GM12872 (cell line): ENCODE measurements at regions not wholly inside any gene's neighbourhood (a gene's known extent, or its start where the extent isn't known, plus 50 kb on each side); places are given as distances from the start of the nearest gene placed in this dataset.

ENCODE experiments used
- TF ChIP-seq, protein P1 (sequence below): IDR thresholded peaks from 3 replicates; pipeline ENCODE4 v1.5.1; 2011; ENCODE audit warnings: low read depth, mild to moderate bottlenecking, low read length, moderate library complexity; ENCODE audit not compliant: insufficient read depth

DNA sequence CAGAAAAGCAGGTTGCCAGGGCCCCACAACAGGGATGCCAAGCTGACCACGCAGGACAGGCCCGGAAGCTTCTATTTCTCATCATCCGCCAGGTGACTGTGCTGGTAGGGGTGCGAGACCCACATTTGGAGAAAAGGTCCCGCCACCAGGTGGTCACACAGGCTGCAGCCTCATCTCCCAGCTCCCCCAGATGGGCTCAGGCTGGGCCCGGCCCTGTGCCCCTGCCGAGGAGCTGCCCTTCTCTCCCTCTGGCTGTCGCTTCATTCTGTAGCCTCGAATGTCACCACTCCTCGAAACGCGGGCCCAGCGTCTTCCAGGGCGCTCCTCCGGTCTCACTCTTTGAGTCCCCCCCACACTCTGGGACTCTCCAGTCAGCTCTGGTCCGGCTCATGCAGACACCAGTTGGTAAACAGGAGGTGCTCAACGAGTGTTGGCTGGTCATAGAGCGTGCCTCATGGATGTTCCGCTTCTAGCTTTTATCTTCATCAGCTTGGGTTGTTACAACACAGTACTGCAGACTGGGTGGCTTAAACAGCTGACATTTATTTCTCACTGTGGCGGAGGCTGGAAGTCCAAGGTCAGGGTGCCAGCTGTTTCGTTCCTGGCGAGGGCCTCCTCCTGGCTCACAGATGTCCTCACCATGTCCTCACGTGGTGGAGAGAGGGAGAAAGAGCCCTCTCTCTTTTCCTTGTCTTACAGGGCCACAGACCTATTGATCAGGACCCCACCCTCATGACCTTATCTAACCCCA is 87.1 kb downstream of the TEX29 start:
- TF ChIP-seq, protein P1, sequence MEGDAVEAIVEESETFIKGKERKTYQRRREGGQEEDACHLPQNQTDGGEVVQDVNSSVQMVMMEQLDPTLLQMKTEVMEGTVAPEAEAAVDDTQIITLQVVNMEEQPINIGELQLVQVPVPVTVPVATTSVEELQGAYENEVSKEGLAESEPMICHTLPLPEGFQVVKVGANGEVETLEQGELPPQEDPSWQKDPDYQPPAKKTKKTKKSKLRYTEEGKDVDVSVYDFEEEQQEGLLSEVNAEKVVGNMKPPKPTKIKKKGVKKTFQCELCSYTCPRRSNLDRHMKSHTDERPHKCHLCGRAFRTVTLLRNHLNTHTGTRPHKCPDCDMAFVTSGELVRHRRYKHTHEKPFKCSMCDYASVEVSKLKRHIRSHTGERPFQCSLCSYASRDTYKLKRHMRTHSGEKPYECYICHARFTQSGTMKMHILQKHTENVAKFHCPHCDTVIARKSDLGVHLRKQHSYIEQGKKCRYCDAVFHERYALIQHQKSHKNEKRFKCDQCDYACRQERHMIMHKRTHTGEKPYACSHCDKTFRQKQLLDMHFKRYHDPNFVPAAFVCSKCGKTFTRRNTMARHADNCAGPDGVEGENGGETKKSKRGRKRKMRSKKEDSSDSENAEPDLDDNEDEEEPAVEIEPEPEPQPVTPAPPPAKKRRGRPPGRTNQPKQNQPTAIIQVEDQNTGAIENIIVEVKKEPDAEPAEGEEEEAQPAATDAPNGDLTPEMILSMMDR, result no peak

DNA sequence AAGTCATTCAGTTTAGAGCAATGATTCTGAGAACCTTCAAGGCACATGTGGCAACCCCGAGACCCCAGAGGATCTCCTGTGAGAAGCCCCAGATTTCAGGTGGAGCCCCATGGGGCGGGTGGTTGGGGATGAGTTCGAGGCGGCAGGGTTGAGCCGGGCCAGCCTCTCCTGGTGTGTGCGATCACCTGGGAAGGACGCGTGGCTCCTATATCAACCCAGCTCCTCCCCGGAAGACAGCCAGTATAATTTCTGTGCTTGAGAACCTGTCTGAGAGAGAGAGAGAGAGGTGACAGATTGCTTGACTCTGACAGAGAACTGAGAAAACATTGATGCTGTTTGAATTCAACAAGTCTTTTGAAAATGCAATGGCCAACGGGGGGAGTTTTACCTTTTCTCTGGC is 89.0 kb downstream of the TEX29 start:
- TF ChIP-seq, protein P1, result no peak

- TF ChIP-seq, protein P1, result no peak
These were observed 90.0 kb downstream of the TEX29 start for GRCh38 chr13:111410232-111411021.

DNA sequence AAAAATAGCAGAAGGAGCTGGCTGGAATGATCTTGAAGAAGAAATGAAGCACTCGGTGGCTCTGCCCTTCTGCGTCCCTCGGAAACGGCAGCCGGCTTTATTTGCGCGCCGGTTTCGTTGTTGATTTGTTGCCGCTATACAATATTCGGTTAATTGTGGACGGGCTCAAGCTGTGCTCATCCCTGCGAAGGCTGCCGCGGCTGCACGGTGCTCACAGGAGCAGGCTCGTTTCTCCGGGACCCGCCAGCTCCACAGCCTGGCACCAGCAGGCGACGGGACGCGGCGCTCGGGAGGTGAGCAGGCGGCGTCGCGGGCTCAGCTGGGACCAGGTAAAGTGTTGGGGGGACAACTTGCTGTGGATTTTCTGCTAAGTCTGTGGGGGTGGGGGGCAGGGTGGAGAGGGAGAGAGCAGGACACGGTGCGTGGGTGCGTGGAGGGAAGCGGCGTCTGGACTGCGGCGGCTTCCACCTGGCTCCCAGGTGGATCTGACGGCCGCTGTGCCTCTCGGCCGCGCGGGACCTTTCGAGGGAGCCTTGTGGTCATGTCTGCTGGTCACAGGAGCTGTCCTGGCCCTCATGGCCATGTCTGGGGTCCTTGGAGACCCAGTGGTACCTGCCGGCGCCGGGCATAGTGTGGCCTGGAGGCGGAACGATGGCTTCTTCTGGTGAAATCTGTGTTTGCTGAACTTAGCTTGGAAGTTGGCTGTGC is 90.9 kb downstream of the TEX29 start:
- TF ChIP-seq, protein P1, result no peak

DNA sequence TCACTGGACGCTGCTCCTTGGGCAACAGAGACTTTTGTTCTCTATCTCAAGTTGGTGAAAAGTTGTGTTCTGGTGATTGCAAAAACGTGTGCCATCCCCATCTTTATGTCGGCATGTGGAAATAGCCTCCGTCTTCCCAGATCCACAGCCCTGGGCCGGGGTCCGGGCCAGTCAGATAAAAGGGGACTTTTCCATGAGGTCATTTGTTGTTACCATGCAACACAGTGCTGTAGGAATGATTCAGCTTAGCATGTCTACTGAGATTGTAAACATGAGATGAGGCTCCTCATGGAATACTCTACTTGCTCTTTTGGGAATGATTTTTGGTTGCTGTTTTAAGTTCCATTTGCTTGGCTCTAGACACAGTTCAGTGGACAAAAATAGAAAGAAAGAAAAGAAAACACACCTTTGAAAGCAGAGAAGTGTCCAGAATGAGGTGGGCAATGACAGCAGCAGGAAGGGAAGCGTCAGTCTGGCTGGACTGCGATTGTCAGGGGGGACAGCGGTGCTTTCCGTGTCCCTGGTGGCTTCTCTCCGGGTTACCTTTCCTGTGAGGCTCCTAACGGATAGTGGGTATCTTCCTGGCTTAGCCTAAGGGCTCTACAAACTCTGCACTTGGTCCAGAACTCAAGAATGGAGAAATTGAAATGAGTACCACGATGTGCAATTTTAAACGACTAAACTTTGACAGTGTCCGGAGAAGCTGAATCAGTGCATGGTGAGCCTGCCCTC is 91.6 kb downstream of the TEX29 start:
- TF ChIP-seq, protein P1, result no peak

GRCh38 chr13:111413407-111414187 is 93.2 kb downstream of the TEX29 start:
- TF ChIP-seq, protein P1, result no peak
